Liver (tissue), 8 donors: ENCODE measurements at regions not wholly inside any gene's neighbourhood (a gene's known extent, or its start where the extent isn't known, plus 50 kb on each side); places are given as distances from the start of the nearest gene placed in this dataset.

Experiments used
- DNase-seq: peaks from one replicate; pipeline ENCODE4 v3.0.0-alpha.2; 2017; ENCODE audit warnings: low spot score
- H3K27ac ChIP-seq, 2 donors: one replicate each; pipeline ENCODE4 v1.7.0; 2013; ENCODE audit warnings: inconsistent platforms in 2 of 2, low read length in 2 of 2, control low read depth in 1 of 2, low read depth in 1 of 2, mild to moderate bottlenecking in 1 of 2
- H3K27me3 ChIP-seq, 4 donors: one replicate each; pipeline versions ENCODE4 v1.6.1 to v1.7.0; 2013; ENCODE audit warnings: low read length in 3 of 4, inconsistent platforms in 1 of 4, mild to moderate bottlenecking in 1 of 4, moderate library complexity in 1 of 4; ENCODE audit not compliant: control insufficient read depth in 4 of 4, insufficient read depth in 4 of 4
- H3K36me3 ChIP-seq, 4 donors: one replicate each; pipeline versions ENCODE4 v1.6.1 to v1.7.0; 2013; ENCODE audit warnings: low read length in 3 of 4, mild to moderate bottlenecking in 3 of 4, low read depth in 1 of 4, moderate library complexity in 1 of 4; ENCODE audit not compliant: control insufficient read depth in 4 of 4, insufficient read depth in 3 of 4
- H3K4me1 ChIP-seq, 4 donors: one replicate each; pipeline versions ENCODE4 v1.6.1 to v1.7.0; 2013; ENCODE audit warnings: low read length in 3 of 4, mild to moderate bottlenecking in 3 of 4, moderate library complexity in 1 of 4; ENCODE audit not compliant: control insufficient read depth in 4 of 4, insufficient read depth in 4 of 4
- H3K4me3 ChIP-seq, 3 donors: one replicate each; pipeline versions ENCODE4 v1.6.1 to v1.7.0; 2013; ENCODE audit warnings: low read length in 3 of 3, control low read depth in 1 of 3, low read depth in 1 of 3, mild to moderate bottlenecking in 1 of 3
- H3K9ac ChIP-seq, 2 donors: one replicate each; pipeline ENCODE4 v1.7.0; 2013; ENCODE audit warnings: low read length in 2 of 2, mild to moderate bottlenecking in 2 of 2, moderate library complexity in 2 of 2, control low read depth in 1 of 2, low read depth in 1 of 2
- H3K9me3 ChIP-seq, 4 donors: one replicate each; pipeline versions ENCODE4 v1.6.1 to v1.7.0; 2013; ENCODE audit warnings: low read length in 3 of 4; ENCODE audit not compliant: control insufficient read depth in 4 of 4
- CTCF ChIP-seq: fragments of 150-350 bp; IDR thresholded peaks from 2 replicates; pipeline ENCODE4 v1.5.1; 2017; ENCODE audit warnings: improper control_type of control experiment, low read depth, low read length; ENCODE audit not compliant: missing input control
- EGR1 ChIP-seq, 2 donors: IDR thresholded peaks; 2 replicates each; pipeline ENCODE4 v1.6.1; 2016 to 2018; ENCODE audit warnings: antibody characterized with exemption in 2 of 2, low read depth in 2 of 2
- FOXA1 ChIP-seq: IDR thresholded peaks from 2 replicates; pipeline ENCODE4 v1.6.1; 2016; ENCODE audit warnings: antibody characterized with exemption
- FOXA2 ChIP-seq: IDR thresholded peaks from 2 replicates; pipeline ENCODE4 v1.6.1; 2016; ENCODE audit warnings: antibody characterized with exemption
- GABPA ChIP-seq, 2 donors: IDR thresholded peaks in 1 of 2; conservative IDR thresholded peaks in 1 of 2; 2 replicates each; pipeline ENCODE4 v1.6.1; 2016; ENCODE audit warnings: antibody characterized with exemption in 2 of 2, mild to moderate bottlenecking in 1 of 2, moderate library complexity in 1 of 2
- HNF4A ChIP-seq, 2 donors: conservative IDR thresholded peaks; 2 replicates each; pipeline ENCODE4 v1.6.1; 2016; ENCODE audit warnings: antibody characterized with exemption in 2 of 2, mild to moderate bottlenecking in 2 of 2
- HNF4G ChIP-seq: IDR thresholded peaks from 2 replicates; pipeline ENCODE4 v1.6.1; 2016; ENCODE audit warnings: antibody characterized with exemption
- JUND ChIP-seq, 2 donors: IDR thresholded peaks; 2 replicates each; pipeline ENCODE4 v1.6.1; 2016; ENCODE audit warnings: antibody characterized with exemption in 2 of 2
- NR2F2 ChIP-seq: IDR thresholded peaks from 2 replicates; pipeline ENCODE4 v1.6.1; 2016; ENCODE audit warnings: antibody characterized with exemption
- RAD21 ChIP-seq, 2 donors: IDR thresholded peaks; 2 replicates each; pipeline ENCODE4 v1.6.1; 2016; ENCODE audit warnings: antibody characterized with exemption in 2 of 2, mild to moderate bottlenecking in 2 of 2
- REST ChIP-seq: IDR thresholded peaks from 2 replicates; pipeline ENCODE4 v1.6.1; 2016; ENCODE audit warnings: antibody characterized with exemption, mild to moderate bottlenecking
- RXRA ChIP-seq, 2 donors: IDR thresholded peaks; 2 replicates each; pipeline ENCODE4 v1.6.1; 2017 to 2018; ENCODE audit warnings: antibody characterized with exemption in 2 of 2, mild to moderate bottlenecking in 1 of 2
- SP1 ChIP-seq: IDR thresholded peaks from 2 replicates; pipeline ENCODE4 v1.6.1; 2018; ENCODE audit warnings: antibody characterized with exemption, mild to moderate bottlenecking
- TAF1 ChIP-seq: conservative IDR thresholded peaks from 2 replicates; pipeline ENCODE4 v1.6.1; 2016; ENCODE audit warnings: antibody characterized with exemption, mild to moderate bottlenecking
- YY1 ChIP-seq: IDR thresholded peaks from 2 replicates; pipeline ENCODE4 v1.6.1; 2016; ENCODE audit warnings: antibody characterized with exemption, mild to moderate bottlenecking
- ZBTB33 ChIP-seq: IDR thresholded peaks from 2 replicates; pipeline ENCODE4 v1.6.1; 2016; ENCODE audit warnings: antibody characterized with exemption
- WGBS: extraction: QIAGEN DNeasy Blood & Tissue Kit; methylation state at CpG from one replicate; pipeline ENCODE4 v1.1.7; 2013; 5-methylcytosine and 5-hydroxymethylcytosine counted together
- donor health status: healthy.
- donor health status: healthy.
- donor health status: healthy.
- donor health status: healthy.
- donor health status: healthy.

- Histone ChIP-seq H3K9ac (no peak overlapping the region), H3K27ac (no peak overlapping the region), H3K27me3 (no peaks in the 10 kb centered on the region), H3K9me3 (no peaks in the 10 kb centered on the region), H3K36me3 (no peaks in the 10 kb centered on the region), H3K4me1 (no peaks in the 10 kb centered on the region), H3K4me3 (no peak overlapping the region)
- 74% methylated on average over 1 of the region's 1 CpG for WGBS
- TF ChIP-seq ZBTB33, result no peak
- TF ChIP-seq JUND (IDR thresholded peaks at IDR 0.05), result no peak
- no peak for TF ChIP-seq YY1
- no peak for TF ChIP-seq TAF1
- no peak for TF ChIP-seq FOXA2
- TF ChIP-seq RAD21 (IDR thresholded peaks at IDR 0.05), result no peak
- TF ChIP-seq SP1, result no peak
- TF ChIP-seq FOXA1, result no peak
- TF ChIP-seq RXRA (IDR thresholded peaks at IDR 0.05), result no peak
- TF ChIP-seq REST, result no peak
- no peak for TF ChIP-seq EGR1 (IDR thresholded peaks at IDR 0.05; ENCODE audit: low read depth in 2 of 2)
- TF ChIP-seq GABPA (IDR thresholded peaks at IDR 0.05 in 1 of 2, conservative IDR thresholded peaks at IDR 0.05 in 1 of 2), result no peak
- TF ChIP-seq NR2F2, result no peak
- TF ChIP-seq HNF4G, result no peak
- TF ChIP-seq CTCF, result no peak
- TF ChIP-seq HNF4A (conservative IDR thresholded peaks at IDR 0.05), result no peak
- DNase-seq, result no peak
Observed at GRCh38 chr3:168984872-168985271, 678.6 kb downstream of the MECOM start.

- no peak overlapping the region for H3K9ac ChIP-seq
- H3K27ac ChIP-seq, result no peak overlapping the region
- H3K9me3 ChIP-seq, result no peaks in the 10 kb centered on the region
- 83% methylated on average over 1 of the region's 1 CpG for WGBS
- no peak overlapping the region for H3K4me3 ChIP-seq
- DNase-seq, result no peak
- no peaks in the 10 kb centered on the region for H3K27me3 ChIP-seq
- TF ChIP-seq YY1 (no peak), HNF4A (conservative IDR thresholded peaks at IDR 0.05) (no peak), NR2F2 (no peak), FOXA2 (no peak), CTCF (no peak)
- no peaks in the 10 kb centered on the region for H3K36me3 ChIP-seq
- no peaks in the 10 kb centered on the region for H3K4me1 ChIP-seq
Observed at GRCh38 chr3:168983046-168983445, 680.5 kb downstream of the MECOM start.
